HCT116 (cell line): ENCODE measurements at regions not wholly inside any gene's neighbourhood (a gene's known extent, or its start where the extent isn't known, plus 50 kb on each side); places are given as distances from the start of the nearest gene placed in this dataset.

ENCODE experiments used
- ATAC-seq: fragments of 200-7000 bp; cut with Tn5 transposase; 2 replicates; pipeline ENCODE4 v1.9.1; 2020; ENCODE audit warnings: mild to moderate bottlenecking, moderate library complexity
- BruUV-seq: library from RNA; stranded (reverse); fragments of 400-500 nt; replicated peaks from 2 replicates; lab custom pipeline; 2021; lab: Mats Ljungman, UMichigan
- CTCF ChIA-PET: fragments of 300-600 bp; sonication (Branson Sonifier 250); formaldehyde crosslinking; loops from one replicate; lab custom pipeline; 2021; ENCODE audit warnings: antibody characterized with exemption; lab: Charles Lee
- POLR2A ChIA-PET: fragments of 300-600, 350-600 bp; sonication (Branson Sonifier 250); formaldehyde crosslinking; loops from one replicate; lab custom pipeline; 2021; ENCODE audit warnings: antibody characterized with exemption; lab: Charles Lee
- RAD21 ChIA-PET, 2 experiments: fragments of 300-600 bp; sonication (Branson Sonifier 250); formaldehyde crosslinking; loops; one replicate each; lab custom pipeline; 2023; ENCODE audit warnings: low total read pairs in 2 of 2; ENCODE audit not compliant: uncharacterized antibody in 2 of 2, unreplicated experiment in 2 of 2, low non-redundant PET in 1 of 2; lab: Charles Lee
- DNase-seq: peaks from one replicate; pipeline ENCODE4 v3.0.0-alpha.2; 2010; ENCODE audit warnings: low read depth, low spot score
- H2AFZ ChIP-seq: fragments of 200-600 bp; shearing (Covaris generic), sonication (generic); 2 replicates; pipeline ENCODE4 v1.6.1; 2017; ENCODE audit warnings: low read depth, mixed run types, mixed read lengths, antibody characterized with exemption, low read length; ENCODE audit not compliant: poor library complexity, severe bottlenecking
- H3K27ac ChIP-seq: 2 replicates; pipeline ENCODE4 v1.5.1; 2012; ENCODE audit warnings: low read depth, low read length
- H3K27me3 ChIP-seq: fragments of 200-600 bp; sonication (generic); 2 replicates; pipeline ENCODE4 v1.6.1; 2016; ENCODE audit warnings: mixed run types, low read length, mixed read lengths; ENCODE audit not compliant: insufficient read depth
- H3K36me3 ChIP-seq, 2 experiments: fragments of 200-500 bp in 1 of 2; fragments of 200-600 bp in 1 of 2; sonication (Bioruptor generic) in 1 of 2; sonication (generic) in 1 of 2; 2 replicates each; pipeline versions ENCODE4 v1.5.1 to v1.6.1; 2014 to 2016; ENCODE audit warnings: low read length in 2 of 2, inconsistent platforms in 1 of 2, mixed read lengths in 1 of 2, mixed run types in 1 of 2; ENCODE audit not compliant: insufficient read depth in 2 of 2, control insufficient read depth in 1 of 2
- H3K4me1 ChIP-seq, 2 experiments: fragments of 200-600 bp in 1 of 2; sonication (generic) in 1 of 2; 2 replicates each; pipeline versions ENCODE4 v1.5.1 to v1.6.1; 2012 to 2017; ENCODE audit warnings: low read length in 2 of 2, inconsistent platforms in 1 of 2, mild to moderate bottlenecking in 1 of 2, mixed read lengths in 1 of 2, mixed run types in 1 of 2, moderate library complexity in 1 of 2; ENCODE audit not compliant: insufficient read depth in 2 of 2, control insufficient read depth in 1 of 2
- H3K4me2 ChIP-seq: fragments of 200-600 bp; sonication (generic); 2 replicates; pipeline ENCODE4 v1.6.1; 2017; ENCODE audit warnings: mixed run types, low read length, mixed read lengths
- H3K4me3 ChIP-seq, 2 experiments: fragments of 200-600 bp in 1 of 2; sonication (generic) in 1 of 2; replicated peaks in 1 of 2; 2 replicates each; pipeline ENCODE4 v1.5.1; 2011 to 2016; ENCODE audit warnings: low read length in 2 of 2, control low read depth in 1 of 2, low read depth in 1 of 2, mild to moderate bottlenecking in 1 of 2, mixed read lengths in 1 of 2, mixed run types in 1 of 2
- H3K79me2 ChIP-seq: fragments of 200-600 bp; sonication (generic); 2 replicates; pipeline ENCODE4 v1.6.1; 2017; ENCODE audit warnings: mild to moderate bottlenecking, mixed run types, low read length, moderate library complexity, mixed read lengths; ENCODE audit not compliant: insufficient read depth
- H3K9ac ChIP-seq: fragments of 200-600 bp; sonication (generic); 2 replicates; pipeline ENCODE4 v1.6.1; 2016; ENCODE audit warnings: low read length, mixed read lengths
- H3K9me2 ChIP-seq: fragments of 200-600 bp; sonication (generic), shearing (Covaris generic); 2 replicates; pipeline ENCODE4 v1.6.1; 2017; ENCODE audit warnings: mixed run types, mild to moderate bottlenecking, moderate library complexity; ENCODE audit not compliant: insufficient read depth
- H3K9me3 ChIP-seq, 2 experiments: fragments of 200-500 bp in 1 of 2; fragments of 200-600 bp in 1 of 2; sonication (Bioruptor generic) in 1 of 2; sonication (generic) in 1 of 2; 2 replicates each; pipeline ENCODE4 v1.6.1; 2014 to 2017; ENCODE audit warnings: low read length in 2 of 2, mixed read lengths in 2 of 2, inconsistent platforms in 1 of 2, low read depth in 1 of 2, mild to moderate bottlenecking in 1 of 2, mixed run types in 1 of 2, moderate library complexity in 1 of 2; ENCODE audit not compliant: control insufficient read depth in 1 of 2, insufficient read depth in 1 of 2
- H4K20me1 ChIP-seq: fragments of 200-600 bp; sonication (generic), shearing (Covaris generic); 2 replicates; pipeline ENCODE4 v1.6.1; 2017; ENCODE audit warnings: mixed run types, mild to moderate bottlenecking, moderate library complexity; ENCODE audit not compliant: insufficient read depth
- CEBPB ChIP-seq: IDR thresholded peaks from 2 replicates; pipeline ENCODE4 v1.6.1; 2012; ENCODE audit warnings: low read depth
- CTCF ChIP-seq, 3 experiments: fragments of 200-600 bp in 1 of 3; sonication (generic) in 1 of 3; IDR thresholded peaks in 2 of 3; conservative IDR thresholded peaks in 1 of 3; 2 replicates each; pipeline ENCODE4 v1.5.1; 2012 to 2017; ENCODE audit warnings: low read depth in 2 of 3, low read length in 2 of 3, antibody characterized with exemption in 1 of 3, borderline replicate concordance in 1 of 3, control low read depth in 1 of 3, mild to moderate bottlenecking in 1 of 3, mixed read lengths in 1 of 3, mixed run types in 1 of 3, moderate library complexity in 1 of 3; ENCODE audit not compliant: insufficient read depth in 1 of 3
- EZH2phosphoT487 ChIP-seq: fragments of 200-600 bp; IDR thresholded peaks from 2 replicates; pipeline ENCODE4 v1.6.1; 2018; ENCODE audit warnings: antibody characterized with exemption, borderline replicate concordance
- JUND ChIP-seq: IDR thresholded peaks from 2 replicates; pipeline ENCODE4 v1.6.1; 2012
- RAD21 ChIP-seq: IDR thresholded peaks from 2 replicates; pipeline ENCODE4 v1.6.1; 2012; ENCODE audit warnings: low read depth, mild to moderate bottlenecking
- SIN3A ChIP-seq: IDR thresholded peaks from 2 replicates; pipeline ENCODE4 v1.6.1; 2012; ENCODE audit warnings: low read depth
- ZFX ChIP-seq: fragments of 450-650 bp; IDR thresholded peaks from 2 replicates; pipeline ENCODE4 v1.6.1; 2017
- intact Hi-C: fragments of 100-400 bp; cut with micrococcal nuclease; formaldehyde crosslinking; loops from 2 replicates; pipeline ENCODE4 v1.10.0; 2022
- TF ChIP-seq, protein P1 (sequence below): IDR thresholded peaks from 2 replicates; pipeline ENCODE4 v1.6.1; 2012; ENCODE audit warnings: low read depth
- TF ChIP-seq, protein P2 (sequence below): IDR thresholded peaks from 2 replicates; pipeline ENCODE4 v1.6.1; 2012

DNA sequence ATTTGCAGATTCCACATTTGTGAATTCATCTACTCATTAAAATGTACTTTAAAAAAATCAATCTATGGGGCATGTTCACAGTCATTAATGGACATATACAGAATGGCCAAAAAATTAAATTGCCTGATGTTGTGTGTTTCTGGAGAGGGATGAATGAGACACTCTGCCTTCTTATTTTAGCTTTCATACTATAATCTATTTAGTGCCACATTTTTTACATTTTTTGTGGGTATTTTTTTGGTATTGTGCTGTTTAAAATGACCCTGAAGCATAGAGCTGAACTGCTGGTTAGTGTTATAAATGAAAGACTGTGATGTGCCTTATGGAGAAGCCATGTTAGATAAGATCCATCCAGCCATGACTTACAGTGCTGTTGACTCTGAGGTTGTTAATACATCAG, 961.8 kb upstream of the LRRN3 start:
- Histone ChIP-seq H3K9me3 (no peaks in the 10 kb centered on the region), H3K9me2 (no peaks in the 10 kb centered on the region), H3K4me1 (no peaks in the 10 kb centered on the region), H3K9ac (no peak overlapping the region), H3K4me2 (no peak overlapping the region), H3K79me2 (no peaks in the 10 kb centered on the region), H3K4me3 (no peak overlapping the region), H3K36me3 (no peaks in the 10 kb centered on the region), H4K20me1 (no peaks in the 10 kb centered on the region), H2AFZ (no peak overlapping the region), H3K27me3 (no peaks in the 10 kb centered on the region), H3K27ac (no peak overlapping the region)
- CTCF ChIA-PET: no interaction called here
- DNase-seq: no peak
- POLR2A ChIA-PET: no interaction called here
- TF ChIP-seq JUND (no peak), RAD21 (no peak), EZH2phosphoT487 (no peak), SIN3A (no peak), CTCF (IDR thresholded peaks at IDR 0.05 in 2 of 3, conservative IDR thresholded peaks at IDR 0.05 in 1 of 3; ENCODE audit: borderline replicate concordance in 1 of 3, insufficient read depth in 1 of 3, low read depth in 2 of 3, low read length in 2 of 3) (no peak), ZFX (no peak), CEBPB (no peak)
- TF ChIP-seq, protein P1, sequence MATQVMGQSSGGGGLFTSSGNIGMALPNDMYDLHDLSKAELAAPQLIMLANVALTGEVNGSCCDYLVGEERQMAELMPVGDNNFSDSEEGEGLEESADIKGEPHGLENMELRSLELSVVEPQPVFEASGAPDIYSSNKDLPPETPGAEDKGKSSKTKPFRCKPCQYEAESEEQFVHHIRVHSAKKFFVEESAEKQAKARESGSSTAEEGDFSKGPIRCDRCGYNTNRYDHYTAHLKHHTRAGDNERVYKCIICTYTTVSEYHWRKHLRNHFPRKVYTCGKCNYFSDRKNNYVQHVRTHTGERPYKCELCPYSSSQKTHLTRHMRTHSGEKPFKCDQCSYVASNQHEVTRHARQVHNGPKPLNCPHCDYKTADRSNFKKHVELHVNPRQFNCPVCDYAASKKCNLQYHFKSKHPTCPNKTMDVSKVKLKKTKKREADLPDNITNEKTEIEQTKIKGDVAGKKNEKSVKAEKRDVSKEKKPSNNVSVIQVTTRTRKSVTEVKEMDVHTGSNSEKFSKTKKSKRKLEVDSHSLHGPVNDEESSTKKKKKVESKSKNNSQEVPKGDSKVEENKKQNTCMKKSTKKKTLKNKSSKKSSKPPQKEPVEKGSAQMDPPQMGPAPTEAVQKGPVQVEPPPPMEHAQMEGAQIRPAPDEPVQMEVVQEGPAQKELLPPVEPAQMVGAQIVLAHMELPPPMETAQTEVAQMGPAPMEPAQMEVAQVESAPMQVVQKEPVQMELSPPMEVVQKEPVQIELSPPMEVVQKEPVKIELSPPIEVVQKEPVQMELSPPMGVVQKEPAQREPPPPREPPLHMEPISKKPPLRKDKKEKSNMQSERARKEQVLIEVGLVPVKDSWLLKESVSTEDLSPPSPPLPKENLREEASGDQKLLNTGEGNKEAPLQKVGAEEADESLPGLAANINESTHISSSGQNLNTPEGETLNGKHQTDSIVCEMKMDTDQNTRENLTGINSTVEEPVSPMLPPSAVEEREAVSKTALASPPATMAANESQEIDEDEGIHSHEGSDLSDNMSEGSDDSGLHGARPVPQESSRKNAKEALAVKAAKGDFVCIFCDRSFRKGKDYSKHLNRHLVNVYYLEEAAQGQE: no peak
- TF ChIP-seq, protein P2, sequence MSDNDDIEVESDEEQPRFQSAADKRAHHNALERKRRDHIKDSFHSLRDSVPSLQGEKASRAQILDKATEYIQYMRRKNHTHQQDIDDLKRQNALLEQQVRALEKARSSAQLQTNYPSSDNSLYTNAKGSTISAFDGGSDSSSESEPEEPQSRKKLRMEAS: no peak
- intact Hi-C loops: no loop called here
- RAD21 ChIA-PET: no interaction called here
- BruUV-seq: no TSS peak
- ATAC-seq: no peak
